ENCODE measurements at regions not wholly inside any gene's neighbourhood (a gene's known extent, or its start where the extent isn't known, plus 50 kb on each side); places are given as distances from the start of the nearest gene placed in this dataset.

- no peak for DNase-seq (ENCODE audit: low spot score)
- TF ChIP-seq, protein P1, sequence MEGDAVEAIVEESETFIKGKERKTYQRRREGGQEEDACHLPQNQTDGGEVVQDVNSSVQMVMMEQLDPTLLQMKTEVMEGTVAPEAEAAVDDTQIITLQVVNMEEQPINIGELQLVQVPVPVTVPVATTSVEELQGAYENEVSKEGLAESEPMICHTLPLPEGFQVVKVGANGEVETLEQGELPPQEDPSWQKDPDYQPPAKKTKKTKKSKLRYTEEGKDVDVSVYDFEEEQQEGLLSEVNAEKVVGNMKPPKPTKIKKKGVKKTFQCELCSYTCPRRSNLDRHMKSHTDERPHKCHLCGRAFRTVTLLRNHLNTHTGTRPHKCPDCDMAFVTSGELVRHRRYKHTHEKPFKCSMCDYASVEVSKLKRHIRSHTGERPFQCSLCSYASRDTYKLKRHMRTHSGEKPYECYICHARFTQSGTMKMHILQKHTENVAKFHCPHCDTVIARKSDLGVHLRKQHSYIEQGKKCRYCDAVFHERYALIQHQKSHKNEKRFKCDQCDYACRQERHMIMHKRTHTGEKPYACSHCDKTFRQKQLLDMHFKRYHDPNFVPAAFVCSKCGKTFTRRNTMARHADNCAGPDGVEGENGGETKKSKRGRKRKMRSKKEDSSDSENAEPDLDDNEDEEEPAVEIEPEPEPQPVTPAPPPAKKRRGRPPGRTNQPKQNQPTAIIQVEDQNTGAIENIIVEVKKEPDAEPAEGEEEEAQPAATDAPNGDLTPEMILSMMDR (IDR thresholded peaks at IDR 0.05; ENCODE audit: extremely low read depth, insufficient read depth, missing control alignments), result no peak
- in situ Hi-C loops (cut with MboI; ENCODE audit: low pct_unique_long_range_greater_than_20kb, low sequenced_read_pairs, unreplicated experiment), result no loop called here
Observed at GRCh38 chr1:219788700-219789099, 139.7 kb downstream of the SLC30A10 start.

DNA sequence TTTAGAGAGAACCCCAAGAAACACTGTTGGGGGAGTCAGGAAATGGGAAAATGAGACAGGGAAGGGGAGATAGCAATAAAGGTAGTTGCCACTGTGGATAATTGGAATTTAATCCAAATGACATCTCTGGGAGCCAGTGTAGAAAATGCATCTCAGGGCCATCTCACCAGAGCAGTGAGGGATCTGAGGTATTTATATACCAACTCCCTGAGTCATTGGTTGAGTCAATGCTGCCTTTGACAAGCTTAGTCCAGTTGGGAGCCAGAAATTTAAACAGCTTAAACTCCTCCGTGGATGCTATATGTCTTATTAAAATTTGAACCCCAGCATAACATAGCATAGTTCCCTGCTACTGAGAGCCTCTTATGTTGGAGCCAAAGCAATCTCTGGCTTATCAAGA lies 140.3 kb downstream of the SLC30A10 start:
- TF ChIP-seq, protein P1 (IDR thresholded peaks at IDR 0.05; ENCODE audit: extremely low read depth, insufficient read depth, missing control alignments), result no peak
- in situ Hi-C loops (cut with MboI; ENCODE audit: low pct_unique_long_range_greater_than_20kb, low sequenced_read_pairs, unreplicated experiment), result no loop called here
- no peak for DNase-seq (ENCODE audit: low spot score)

GRCh38 chr1:219784660-219785381 lies 143.5 kb downstream of the SLC30A10 start:
- in situ Hi-C loops (cut with MboI; ENCODE audit: low pct_unique_long_range_greater_than_20kb, low sequenced_read_pairs, unreplicated experiment), result no loop called here
- TF ChIP-seq, protein P1 (IDR thresholded peaks at IDR 0.05; ENCODE audit: extremely low read depth, insufficient read depth, missing control alignments), result no peak

GRCh38 chr1:219783605-219784235 lies 144.6 kb downstream of the SLC30A10 start:
- in situ Hi-C loops (cut with MboI; ENCODE audit: low pct_unique_long_range_greater_than_20kb, low sequenced_read_pairs, unreplicated experiment), result no loop called here
- no peak for DNase-seq (ENCODE audit: low spot score)
- TF ChIP-seq, protein P1 (IDR thresholded peaks at IDR 0.05; ENCODE audit: extremely low read depth, insufficient read depth, missing control alignments), result no peak

More at GRCh38 chr1:219784660-219785381, 143.5 kb downstream of the SLC30A10 start:
- no peak for DNase-seq (ENCODE audit: low spot score)

- TF ChIP-seq, protein P1 (IDR thresholded peaks at IDR 0.05; ENCODE audit: extremely low read depth, insufficient read depth, missing control alignments), result no peak
- in situ Hi-C loops (cut with MboI; ENCODE audit: low pct_unique_long_range_greater_than_20kb, low sequenced_read_pairs, unreplicated experiment), result no loop called here
- DNase-seq (ENCODE audit: low spot score), result no peak
Observed at GRCh38 chr1:219782929-219783328, 145.4 kb downstream of the SLC30A10 start.

DNA sequence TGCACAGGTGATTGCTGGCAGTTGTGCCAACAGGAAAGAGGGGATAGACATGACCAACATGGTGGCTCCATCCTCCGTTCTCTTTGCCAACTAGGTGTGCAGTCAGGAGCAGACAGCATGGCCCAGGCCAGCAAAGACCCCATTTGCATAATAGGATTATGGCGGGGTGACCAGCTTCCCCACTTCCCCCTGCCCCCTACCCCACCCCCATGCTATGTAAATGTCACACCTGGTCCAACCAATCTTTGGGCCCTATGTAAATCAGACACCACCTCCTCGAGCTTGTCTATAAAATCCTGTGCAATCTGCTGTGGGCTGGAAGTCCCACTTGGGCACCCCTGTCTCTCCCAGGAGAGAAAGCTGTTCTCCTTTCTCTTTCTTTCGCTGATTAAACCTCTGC lies 146.0 kb downstream of the SLC30A10 start:
- in situ Hi-C loops (cut with MboI; ENCODE audit: low pct_unique_long_range_greater_than_20kb, low sequenced_read_pairs, unreplicated experiment), result no loop called here
- TF ChIP-seq, protein P1 (IDR thresholded peaks at IDR 0.05; ENCODE audit: extremely low read depth, insufficient read depth, missing control alignments), result no peak
- no peak for DNase-seq (ENCODE audit: low spot score)
